ENCODE measurements at regions not wholly inside any gene's neighbourhood (a gene's known extent, or its start where the extent isn't known, plus 50 kb on each side); places are given as distances from the start of the nearest gene placed in this dataset.

DNA sequence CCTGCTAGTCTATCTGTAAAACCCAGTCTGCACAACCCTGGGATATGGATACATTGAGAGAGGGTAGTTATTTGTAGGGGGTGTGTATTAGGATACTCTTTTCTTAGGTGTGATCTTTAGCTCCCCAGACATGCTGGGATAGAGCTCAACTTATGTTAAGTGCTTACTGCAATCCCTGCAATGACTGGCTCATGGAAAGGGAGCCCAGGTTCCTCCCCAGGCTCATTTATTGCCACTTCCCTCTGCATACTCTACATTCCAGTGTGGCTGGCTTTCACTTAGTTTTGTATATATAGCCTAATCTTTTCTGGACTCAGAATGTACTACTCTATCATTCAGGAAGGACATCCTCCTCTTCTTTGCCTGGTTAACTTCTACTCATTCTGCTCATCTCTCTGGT lies 172.0 kb downstream of the SYT10 start:
- Histone ChIP-seq H4K20me1 (ENCODE audit: low read depth) (no peaks in the 10 kb centered on the region), H2AFZ (replicated peaks) (no peak overlapping the region), H3K79me2 (ENCODE audit: low read depth) (no peaks in the 10 kb centered on the region), H3K36me3 (no peaks in the 10 kb centered on the region), H3K9ac (no peak overlapping the region), H3K4me1 (no peaks in the 10 kb centered on the region), H3K4me3 (no peak overlapping the region), H3K27me3 (no peaks in the 10 kb centered on the region), H3F3A (ENCODE audit: low read depth) (no peaks in the 10 kb centered on the region), H3K27ac (no peak overlapping the region), H3K9me3 (ENCODE audit: low read depth) (no peaks in the 10 kb centered on the region), H3K4me2 (no peak overlapping the region)
- Mint-ChIP-seq H3K27me3 (ENCODE audit: insufficient read depth, low read depth) (peaks cover 4% of the 10 kb centered on the region), H3K36me3 (no peaks in the 10 kb centered on the region), H3K4me3 (no peak overlapping the region), H3K27ac (no peak overlapping the region), H3K4me1 (no peaks in the 10 kb centered on the region), H3K9me3 (no peaks in the 10 kb centered on the region)
- TF ChIP-seq EZH2 (IDR thresholded peaks at IDR 0.05), result no peak
- TF ChIP-seq, protein P1, sequence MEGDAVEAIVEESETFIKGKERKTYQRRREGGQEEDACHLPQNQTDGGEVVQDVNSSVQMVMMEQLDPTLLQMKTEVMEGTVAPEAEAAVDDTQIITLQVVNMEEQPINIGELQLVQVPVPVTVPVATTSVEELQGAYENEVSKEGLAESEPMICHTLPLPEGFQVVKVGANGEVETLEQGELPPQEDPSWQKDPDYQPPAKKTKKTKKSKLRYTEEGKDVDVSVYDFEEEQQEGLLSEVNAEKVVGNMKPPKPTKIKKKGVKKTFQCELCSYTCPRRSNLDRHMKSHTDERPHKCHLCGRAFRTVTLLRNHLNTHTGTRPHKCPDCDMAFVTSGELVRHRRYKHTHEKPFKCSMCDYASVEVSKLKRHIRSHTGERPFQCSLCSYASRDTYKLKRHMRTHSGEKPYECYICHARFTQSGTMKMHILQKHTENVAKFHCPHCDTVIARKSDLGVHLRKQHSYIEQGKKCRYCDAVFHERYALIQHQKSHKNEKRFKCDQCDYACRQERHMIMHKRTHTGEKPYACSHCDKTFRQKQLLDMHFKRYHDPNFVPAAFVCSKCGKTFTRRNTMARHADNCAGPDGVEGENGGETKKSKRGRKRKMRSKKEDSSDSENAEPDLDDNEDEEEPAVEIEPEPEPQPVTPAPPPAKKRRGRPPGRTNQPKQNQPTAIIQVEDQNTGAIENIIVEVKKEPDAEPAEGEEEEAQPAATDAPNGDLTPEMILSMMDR (IDR thresholded peaks at IDR 0.05), result no peak
- no peak for TF ChIP-seq EZH2phosphoT487 (IDR thresholded peaks at IDR 0.05)
- no peak for DNase-seq (ENCODE audit: low spot score)

DNA sequence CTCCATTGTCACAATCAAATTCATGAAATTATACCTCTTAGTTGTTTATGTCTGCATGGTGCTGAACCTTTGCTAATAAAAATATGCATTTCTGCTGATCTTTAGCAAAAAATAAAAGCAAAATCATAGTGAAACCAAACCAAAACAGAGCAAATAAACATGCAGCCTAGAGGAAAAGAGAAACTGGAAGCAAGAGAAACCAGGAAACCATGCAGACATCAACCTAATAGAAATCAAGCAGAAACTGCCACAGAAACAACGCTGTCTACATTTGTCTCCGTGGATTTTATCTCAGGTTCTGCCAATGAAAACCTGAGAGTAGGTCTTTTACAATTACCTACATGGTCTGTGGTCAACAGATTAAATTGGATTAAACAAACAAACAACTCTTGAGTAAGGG lies 173.7 kb downstream of the SYT10 start:
- H3K4me2 ChIP-seq, result no peak overlapping the region
- Mint-ChIP-seq H3K4me3 (no peak overlapping the region), H3K27me3 (ENCODE audit: insufficient read depth, low read depth) (peaks cover 2% of the 10 kb centered on the region), H3K27ac (no peak overlapping the region), H3K36me3 (no peaks in the 10 kb centered on the region), H3K9me3 (no peaks in the 10 kb centered on the region), H3K4me1 (no peaks in the 10 kb centered on the region)
- H3K9me3 ChIP-seq (ENCODE audit: low read depth), result no peaks in the 10 kb centered on the region
- H3K27me3 ChIP-seq, result no peaks in the 10 kb centered on the region
- TF ChIP-seq EZH2phosphoT487 (IDR thresholded peaks at IDR 0.05) (no peak), EZH2 (IDR thresholded peaks at IDR 0.05) (no peak)
- TF ChIP-seq, protein P1 (IDR thresholded peaks at IDR 0.05), result no peak
- no peak for DNase-seq (ENCODE audit: low spot score)
- H4K20me1 ChIP-seq (ENCODE audit: low read depth), result no peaks in the 10 kb centered on the region
- no peak overlapping the region for H3K9ac ChIP-seq
- H3K36me3 ChIP-seq, result no peaks in the 10 kb centered on the region
- no peaks in the 10 kb centered on the region for H3K79me2 ChIP-seq (ENCODE audit: low read depth)
- H3K27ac ChIP-seq, result no peak overlapping the region
- H2AFZ ChIP-seq (replicated peaks), result no peak overlapping the region
- H3F3A ChIP-seq (ENCODE audit: low read depth), result no peaks in the 10 kb centered on the region
- H3K4me3 ChIP-seq, result no peak overlapping the region
- no peaks in the 10 kb centered on the region for H3K4me1 ChIP-seq

DNA sequence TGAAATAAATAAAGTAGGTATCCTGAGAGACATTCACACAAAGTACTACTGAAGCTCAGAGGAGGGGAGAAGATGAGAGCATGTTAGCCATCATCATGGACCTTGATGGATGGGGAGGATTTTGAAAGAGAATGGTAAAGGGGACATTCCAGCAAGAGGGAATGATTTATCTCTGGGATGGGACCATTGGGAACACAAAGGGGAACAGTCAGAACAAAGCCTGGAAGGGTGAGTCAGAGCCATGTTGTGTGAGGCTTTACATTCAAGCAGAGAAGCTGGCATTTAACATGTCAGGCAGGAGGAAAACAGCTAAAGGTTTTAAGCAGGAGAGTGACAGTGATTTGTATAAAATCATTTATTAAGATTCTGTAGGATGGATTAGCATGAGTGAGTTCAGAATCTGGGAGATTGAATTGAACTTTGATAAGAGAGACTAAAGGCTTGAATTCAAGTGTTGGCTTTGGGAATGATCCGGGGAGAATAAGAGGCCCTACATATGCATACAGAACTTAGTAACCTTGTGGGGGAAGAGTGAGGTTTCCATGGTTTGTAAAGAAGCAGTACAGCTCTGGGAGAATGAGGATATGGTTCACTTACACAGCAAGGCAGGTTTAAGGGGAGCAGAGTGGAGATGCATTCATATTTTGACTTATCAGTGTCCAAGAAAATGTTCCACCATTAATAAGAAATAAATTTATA lies 174.4 kb downstream of the SYT10 start:
- no peak overlapping the region for H3K4me2 ChIP-seq
- Mint-ChIP-seq H3K27ac (no peak overlapping the region), H3K27me3 (ENCODE audit: insufficient read depth, low read depth) (peaks cover 2% of the 10 kb centered on the region), H3K4me3 (no peak overlapping the region), H3K4me1 (no peaks in the 10 kb centered on the region), H3K9me3 (no peaks in the 10 kb centered on the region), H3K36me3 (no peaks in the 10 kb centered on the region)
- H3K36me3 ChIP-seq, result no peaks in the 10 kb centered on the region
- no peak overlapping the region for H3K4me3 ChIP-seq
- H3F3A ChIP-seq (ENCODE audit: low read depth), result no peaks in the 10 kb centered on the region
- H4K20me1 ChIP-seq (ENCODE audit: low read depth), result no peaks in the 10 kb centered on the region
- no peaks in the 10 kb centered on the region for H3K79me2 ChIP-seq (ENCODE audit: low read depth)
- no peaks in the 10 kb centered on the region for H3K27me3 ChIP-seq
- DNase-seq (ENCODE audit: low spot score), result no peak
- peak overlapping the region; percentile 30 for H2AFZ ChIP-seq (replicated peaks)
- no peak overlapping the region for H3K27ac ChIP-seq
- H3K9me3 ChIP-seq (ENCODE audit: low read depth), result no peaks in the 10 kb centered on the region
- no peak overlapping the region for H3K9ac ChIP-seq
- H3K4me1 ChIP-seq, result no peaks in the 10 kb centered on the region
- no peak for TF ChIP-seq EZH2phosphoT487 (IDR thresholded peaks at IDR 0.05)
- TF ChIP-seq EZH2 (IDR thresholded peaks at IDR 0.05), result no peak
- TF ChIP-seq, protein P1 (IDR thresholded peaks at IDR 0.05), result no peak

Measured in neural progenitor cell (in vitro differentiated cells).